ENCODE measurements at regions not wholly inside any gene's neighbourhood (a gene's known extent, or its start where the extent isn't known, plus 50 kb on each side); places are given as distances from the start of the nearest gene placed in this dataset.

DNA sequence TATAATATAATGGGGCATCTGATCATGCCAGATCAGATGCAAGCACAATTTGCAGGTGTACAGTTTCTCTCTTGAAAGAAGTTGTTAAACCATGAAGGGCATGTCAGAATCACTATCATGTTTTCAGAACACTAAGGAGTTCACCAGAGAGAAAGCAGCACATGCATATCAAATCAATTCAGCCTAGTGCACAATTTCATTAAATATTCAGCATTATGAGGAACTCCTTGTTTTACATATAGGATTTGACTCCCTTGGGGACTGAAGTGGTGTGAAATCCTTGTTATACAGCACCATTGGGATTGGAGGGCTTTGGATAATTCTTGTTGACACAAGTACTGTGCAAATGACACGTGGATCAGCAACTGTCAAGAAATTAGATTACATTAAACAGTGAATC, 562.1 kb upstream of the KLHL29 start:
- TF ChIP-seq, protein P1, sequence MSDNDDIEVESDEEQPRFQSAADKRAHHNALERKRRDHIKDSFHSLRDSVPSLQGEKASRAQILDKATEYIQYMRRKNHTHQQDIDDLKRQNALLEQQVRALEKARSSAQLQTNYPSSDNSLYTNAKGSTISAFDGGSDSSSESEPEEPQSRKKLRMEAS (CRISPR knock-in tag; IDR thresholded peaks at IDR 0.05) = no peak
- TF ChIP-seq, protein P2, sequence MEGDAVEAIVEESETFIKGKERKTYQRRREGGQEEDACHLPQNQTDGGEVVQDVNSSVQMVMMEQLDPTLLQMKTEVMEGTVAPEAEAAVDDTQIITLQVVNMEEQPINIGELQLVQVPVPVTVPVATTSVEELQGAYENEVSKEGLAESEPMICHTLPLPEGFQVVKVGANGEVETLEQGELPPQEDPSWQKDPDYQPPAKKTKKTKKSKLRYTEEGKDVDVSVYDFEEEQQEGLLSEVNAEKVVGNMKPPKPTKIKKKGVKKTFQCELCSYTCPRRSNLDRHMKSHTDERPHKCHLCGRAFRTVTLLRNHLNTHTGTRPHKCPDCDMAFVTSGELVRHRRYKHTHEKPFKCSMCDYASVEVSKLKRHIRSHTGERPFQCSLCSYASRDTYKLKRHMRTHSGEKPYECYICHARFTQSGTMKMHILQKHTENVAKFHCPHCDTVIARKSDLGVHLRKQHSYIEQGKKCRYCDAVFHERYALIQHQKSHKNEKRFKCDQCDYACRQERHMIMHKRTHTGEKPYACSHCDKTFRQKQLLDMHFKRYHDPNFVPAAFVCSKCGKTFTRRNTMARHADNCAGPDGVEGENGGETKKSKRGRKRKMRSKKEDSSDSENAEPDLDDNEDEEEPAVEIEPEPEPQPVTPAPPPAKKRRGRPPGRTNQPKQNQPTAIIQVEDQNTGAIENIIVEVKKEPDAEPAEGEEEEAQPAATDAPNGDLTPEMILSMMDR (IDR thresholded peaks at IDR 0.05) = no peak
- no peak for TF ChIP-seq FOXP1 (CRISPR knock-in tag; IDR thresholded peaks at IDR 0.05; ENCODE audit: borderline replicate concordance)
- TF ChIP-seq, protein P3, sequence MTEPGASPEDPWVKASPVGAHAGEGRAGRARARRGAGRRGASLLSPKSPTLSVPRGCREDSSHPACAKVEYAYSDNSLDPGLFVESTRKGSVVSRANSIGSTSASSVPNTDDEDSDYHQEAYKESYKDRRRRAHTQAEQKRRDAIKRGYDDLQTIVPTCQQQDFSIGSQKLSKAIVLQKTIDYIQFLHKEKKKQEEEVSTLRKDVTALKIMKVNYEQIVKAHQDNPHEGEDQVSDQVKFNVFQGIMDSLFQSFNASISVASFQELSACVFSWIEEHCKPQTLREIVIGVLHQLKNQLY (CRISPR knock-in tag; IDR thresholded peaks at IDR 0.05) = no peak
- TF ChIP-seq, protein P4, sequence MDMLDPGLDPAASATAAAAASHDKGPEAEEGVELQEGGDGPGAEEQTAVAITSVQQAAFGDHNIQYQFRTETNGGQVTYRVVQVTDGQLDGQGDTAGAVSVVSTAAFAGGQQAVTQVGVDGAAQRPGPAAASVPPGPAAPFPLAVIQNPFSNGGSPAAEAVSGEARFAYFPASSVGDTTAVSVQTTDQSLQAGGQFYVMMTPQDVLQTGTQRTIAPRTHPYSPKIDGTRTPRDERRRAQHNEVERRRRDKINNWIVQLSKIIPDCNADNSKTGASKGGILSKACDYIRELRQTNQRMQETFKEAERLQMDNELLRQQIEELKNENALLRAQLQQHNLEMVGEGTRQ (CRISPR knock-in tag; IDR thresholded peaks at IDR 0.05) = no peak
- TF ChIP-seq, protein P5, sequence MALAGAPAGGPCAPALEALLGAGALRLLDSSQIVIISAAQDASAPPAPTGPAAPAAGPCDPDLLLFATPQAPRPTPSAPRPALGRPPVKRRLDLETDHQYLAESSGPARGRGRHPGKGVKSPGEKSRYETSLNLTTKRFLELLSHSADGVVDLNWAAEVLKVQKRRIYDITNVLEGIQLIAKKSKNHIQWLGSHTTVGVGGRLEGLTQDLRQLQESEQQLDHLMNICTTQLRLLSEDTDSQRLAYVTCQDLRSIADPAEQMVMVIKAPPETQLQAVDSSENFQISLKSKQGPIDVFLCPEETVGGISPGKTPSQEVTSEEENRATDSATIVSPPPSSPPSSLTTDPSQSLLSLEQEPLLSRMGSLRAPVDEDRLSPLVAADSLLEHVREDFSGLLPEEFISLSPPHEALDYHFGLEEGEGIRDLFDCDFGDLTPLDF (CRISPR knock-in tag; IDR thresholded peaks at IDR 0.05) = no peak
- TF ChIP-seq, protein P6, sequence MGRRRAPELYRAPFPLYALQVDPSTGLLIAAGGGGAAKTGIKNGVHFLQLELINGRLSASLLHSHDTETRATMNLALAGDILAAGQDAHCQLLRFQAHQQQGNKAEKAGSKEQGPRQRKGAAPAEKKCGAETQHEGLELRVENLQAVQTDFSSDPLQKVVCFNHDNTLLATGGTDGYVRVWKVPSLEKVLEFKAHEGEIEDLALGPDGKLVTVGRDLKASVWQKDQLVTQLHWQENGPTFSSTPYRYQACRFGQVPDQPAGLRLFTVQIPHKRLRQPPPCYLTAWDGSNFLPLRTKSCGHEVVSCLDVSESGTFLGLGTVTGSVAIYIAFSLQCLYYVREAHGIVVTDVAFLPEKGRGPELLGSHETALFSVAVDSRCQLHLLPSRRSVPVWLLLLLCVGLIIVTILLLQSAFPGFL (CRISPR knock-in tag; IDR thresholded peaks at IDR 0.05; ENCODE audit: borderline replicate concordance) = no peak
- no peak for TF ChIP-seq RELA (CRISPR knock-in tag; IDR thresholded peaks at IDR 0.05; ENCODE audit: borderline replicate concordance)
- TF ChIP-seq NR3C1 (CRISPR knock-in tag; conservative IDR thresholded peaks at IDR 0.05; ENCODE audit: low read depth) = no peak
- no peak for TF ChIP-seq CREB1 (CRISPR knock-in tag; IDR thresholded peaks at IDR 0.05)

All from WTC11 (cell line).